Erythroblast (primary cell): ENCODE measurements at regions not wholly inside any gene's neighbourhood (a gene's known extent, or its start where the extent isn't known, plus 50 kb on each side); places are given as distances from the start of the nearest gene placed in this dataset.
"Not testable (repeated sequence)": the region's sequence is repeated elsewhere in the genome, so short reads cannot be mapped to it uniquely, and the experiment has no call there.

Experiments used
- DNase-seq, 2 experiments: peaks; one replicate each; lab custom pipeline; 2025; lab: John Stamatoyannopoulos, UW
- GATA1 ChIP-seq: IDR thresholded peaks from 2 replicates; pipeline ENCODE4 v1.6.1; 2011; ENCODE audit warnings: low read depth, mild to moderate bottlenecking, control low read depth, low read length, moderate library complexity
- POLR2A ChIP-seq: IDR thresholded peaks from 2 replicates; pipeline ENCODE4 v1.6.1; 2011; ENCODE audit warnings: mild to moderate bottlenecking, low read length

DNA sequence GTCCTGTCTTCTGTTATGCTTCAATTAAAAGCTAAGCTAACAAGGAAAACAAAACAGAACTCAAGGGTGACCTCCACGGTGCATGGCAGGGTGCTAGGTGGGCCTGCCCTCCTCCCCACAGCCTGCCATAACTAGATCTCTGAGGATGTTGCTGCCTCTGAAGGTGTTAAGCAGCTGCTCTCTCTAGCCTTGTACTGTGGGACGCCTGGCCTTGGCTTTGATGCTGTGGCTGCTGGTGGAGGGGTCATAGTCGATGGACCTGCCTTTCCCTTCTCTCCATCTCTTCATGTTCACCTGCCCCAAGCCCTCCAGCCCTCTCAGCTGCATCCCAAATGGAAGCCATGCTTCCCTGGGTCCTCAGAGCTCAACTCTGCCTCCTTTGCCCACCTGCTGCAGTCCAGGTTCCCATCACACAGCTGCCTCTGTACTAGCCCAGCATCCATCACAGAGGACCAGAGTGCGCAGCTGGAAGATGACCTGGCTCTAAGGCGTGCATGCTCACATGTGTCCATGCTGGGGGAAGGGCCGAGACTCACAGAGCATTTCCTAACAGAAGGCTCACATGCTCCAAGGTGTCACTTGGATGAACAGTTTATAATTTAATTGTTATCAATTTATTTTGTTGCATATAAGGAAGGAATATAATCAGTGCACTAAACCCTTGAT lies 180.3 kb upstream of the E2F8 start:
- no peak for TF ChIP-seq GATA1
- TF ChIP-seq POLR2A, result no peak
- no peak for DNase-seq

DNA sequence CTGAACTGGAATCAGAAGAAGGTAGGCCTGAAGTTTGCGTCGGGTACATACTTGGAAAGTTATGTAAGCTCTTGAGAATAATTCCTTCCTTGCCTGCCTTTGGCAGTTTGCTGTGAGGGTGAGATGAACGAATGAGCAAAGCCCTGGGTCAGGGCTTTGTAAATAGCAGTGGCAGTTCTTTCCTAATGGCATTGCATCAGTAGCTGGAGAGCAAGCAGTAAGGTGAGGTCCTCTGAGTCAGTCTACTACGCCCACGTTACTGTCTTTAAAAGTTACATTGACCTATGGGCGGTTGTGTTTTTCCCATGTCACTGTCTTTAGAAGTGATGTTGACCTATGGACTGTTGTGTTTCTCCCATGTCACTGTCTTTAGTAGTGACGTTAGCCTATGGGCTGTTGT lies 179.1 kb upstream of the E2F8 start:
- DNase-seq, result no peak
- TF ChIP-seq POLR2A (no peak), GATA1 (no peak)

DNA sequence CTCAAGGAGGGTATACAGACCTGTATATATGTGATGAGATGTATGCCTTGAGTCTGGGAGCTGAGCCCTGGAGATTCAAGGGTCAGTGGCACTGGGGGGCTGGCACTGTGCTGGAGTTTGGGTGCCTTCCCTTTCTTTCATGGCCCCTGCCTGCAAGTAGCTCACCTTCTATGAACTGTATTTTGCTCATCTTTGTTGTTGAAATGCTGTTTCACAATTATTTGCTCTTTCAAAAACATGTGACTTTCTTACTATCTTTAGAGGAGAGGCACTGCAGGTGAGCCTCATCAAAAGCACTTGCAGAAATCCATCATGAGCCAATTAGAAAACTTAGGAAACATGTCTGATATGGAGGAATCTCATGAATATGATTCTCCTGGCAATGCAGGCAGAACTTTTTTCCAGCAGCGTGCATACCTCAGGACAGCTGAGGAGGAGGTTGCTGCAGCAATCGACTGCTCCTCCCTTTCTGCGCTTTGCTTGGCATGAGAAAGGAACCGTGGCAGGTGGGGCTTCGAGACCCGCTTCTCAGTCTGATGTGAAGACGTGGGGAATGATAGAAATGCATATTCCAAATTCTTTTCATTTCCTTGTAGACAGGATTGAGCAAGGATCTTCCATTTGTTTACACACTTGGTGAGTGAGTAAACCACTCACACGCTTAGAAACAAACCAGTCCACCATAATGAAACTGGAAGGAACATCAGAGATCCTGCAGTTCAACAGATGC lies 178.4 kb upstream of the E2F8 start:
- TF ChIP-seq POLR2A (no peak), GATA1 (no peak)
- DNase-seq, result no peak

DNA sequence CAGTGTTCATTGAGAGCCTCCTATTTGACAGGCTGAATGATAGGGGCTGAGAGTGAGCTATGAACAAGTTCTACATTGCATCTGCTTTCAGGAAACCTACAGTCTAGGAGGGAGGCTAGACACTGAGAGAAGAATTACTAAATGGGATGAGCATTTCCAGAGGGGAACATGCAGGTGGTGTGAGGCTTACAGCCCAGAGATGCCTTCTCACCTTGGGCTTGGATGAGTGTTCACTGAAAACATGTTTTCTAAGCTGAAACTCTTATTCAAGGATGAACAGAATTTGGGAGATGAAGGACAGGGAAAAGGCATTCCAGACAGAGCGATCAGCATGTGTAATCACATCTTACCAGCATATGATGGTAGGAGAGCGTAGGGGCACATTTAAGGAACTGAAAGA lies 177.5 kb upstream of the E2F8 start:
- no peak for TF ChIP-seq POLR2A
- TF ChIP-seq GATA1, result no peak
- no peak for DNase-seq

DNA sequence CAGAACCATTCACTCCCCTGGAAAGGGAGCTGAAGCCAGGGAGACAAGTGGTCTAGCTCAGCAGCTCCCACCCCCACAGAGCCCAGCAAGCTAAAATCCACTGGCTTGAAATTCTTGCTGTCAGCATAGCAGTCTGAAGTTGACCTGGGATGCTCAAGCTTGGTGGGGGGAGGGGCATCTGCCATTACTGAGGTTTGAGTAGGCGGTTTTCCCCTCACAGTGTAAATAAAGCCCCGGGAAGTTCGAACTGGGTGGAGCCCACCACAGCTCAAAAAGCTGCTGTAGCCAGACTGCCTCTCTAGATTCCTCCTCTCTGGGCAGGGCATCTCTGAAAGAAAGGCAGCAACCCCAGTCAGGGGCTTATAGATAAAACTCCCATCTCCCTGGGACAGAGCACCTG lies 171.3 kb upstream of the E2F8 start:
- not testable (repeated sequence) for DNase-seq

DNA sequence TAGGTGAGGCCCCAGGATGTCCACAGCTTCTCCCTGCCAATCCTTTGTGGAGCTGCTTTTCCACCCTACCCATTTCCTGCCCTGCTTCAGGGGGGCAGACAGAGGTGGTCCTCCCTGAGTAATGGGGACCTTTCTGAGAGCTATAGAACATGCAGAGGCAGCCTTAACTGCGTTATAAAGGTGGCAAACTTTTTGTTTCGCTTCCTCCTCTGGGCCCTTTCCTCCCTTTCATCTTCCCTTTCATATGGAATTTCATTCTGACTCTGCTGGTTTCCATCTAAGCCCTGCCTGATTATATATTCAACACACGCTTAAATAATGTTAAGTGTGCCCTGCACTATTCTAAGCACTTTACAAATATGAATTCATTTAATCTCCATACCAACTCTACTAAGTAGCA lies 169.3 kb upstream of the E2F8 start:
- no peak for DNase-seq
- TF ChIP-seq POLR2A, result no peak

DNA sequence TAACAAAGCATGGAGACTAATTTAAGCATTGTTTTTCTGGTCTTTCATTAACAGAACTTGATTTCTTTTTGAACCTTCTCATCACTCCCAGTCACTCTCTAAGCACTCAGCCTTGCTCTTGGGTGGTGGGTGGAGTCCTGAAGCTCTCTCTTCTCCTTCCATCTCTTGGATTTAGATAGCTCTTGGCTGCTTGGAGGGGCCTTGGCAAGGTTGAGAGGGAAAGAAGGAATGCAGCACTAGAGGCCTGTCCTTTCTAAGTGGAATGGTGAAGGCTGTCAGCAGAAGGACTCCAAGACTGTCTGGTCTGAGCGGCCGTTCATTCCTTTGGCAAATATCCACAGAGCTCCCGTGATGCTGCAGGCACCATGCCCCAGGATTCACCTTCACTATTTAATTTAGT lies 168.6 kb upstream of the E2F8 start:
- no peak for TF ChIP-seq GATA1
- no peak for TF ChIP-seq POLR2A
- DNase-seq, result no peak

DNA sequence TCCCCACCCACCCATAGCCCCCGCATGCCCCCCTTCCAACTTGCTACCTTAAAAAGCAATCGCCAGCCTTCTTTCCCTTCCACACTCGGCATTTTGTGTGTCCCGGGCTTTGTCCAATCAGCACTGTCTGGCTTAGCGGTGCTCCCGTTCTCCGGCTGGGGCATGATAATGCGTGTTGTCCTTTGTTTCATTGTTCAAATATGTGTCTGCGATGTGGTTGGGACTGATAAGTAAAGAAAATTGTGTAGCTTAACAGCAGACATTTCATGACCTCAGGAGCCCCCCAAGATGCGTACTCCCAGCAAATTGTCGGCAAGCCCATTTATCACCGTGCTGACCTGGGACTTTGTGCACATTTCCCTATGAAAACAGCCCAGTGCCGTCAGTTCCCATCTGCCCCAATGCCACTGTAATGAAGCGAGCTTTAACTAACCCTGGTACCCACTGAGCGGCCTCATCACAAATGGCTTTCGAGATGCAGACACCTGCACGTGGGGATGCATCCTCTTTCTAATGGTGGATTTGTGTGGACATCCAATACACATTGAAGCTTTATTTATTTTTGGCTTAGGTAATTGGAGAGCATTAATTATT lies 167.0 kb upstream of the E2F8 start:
- TF ChIP-seq GATA1 (no peak), POLR2A (no peak)
- no peak for DNase-seq

DNA sequence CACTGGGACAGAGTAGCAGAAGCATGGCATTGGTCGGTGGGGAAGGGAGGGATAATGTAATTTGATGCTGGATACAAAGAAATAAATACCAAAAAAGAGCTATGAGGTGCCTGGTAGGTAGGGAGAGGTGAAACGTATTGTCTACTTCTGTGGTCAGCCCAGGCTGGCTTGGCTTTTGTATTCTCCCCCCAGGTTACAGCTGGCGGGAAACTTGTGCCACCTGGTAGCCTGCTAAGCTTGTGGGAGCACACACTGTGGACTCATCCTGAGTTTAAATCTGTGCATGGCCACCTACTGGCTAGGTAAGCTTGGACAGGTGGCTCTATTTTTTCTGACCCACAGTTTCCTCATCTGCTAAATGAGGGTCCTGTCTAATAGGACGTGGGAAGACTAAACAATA lies 165.2 kb upstream of the E2F8 start:
- no peak for DNase-seq
- TF ChIP-seq POLR2A (no peak), GATA1 (no peak)

DNA sequence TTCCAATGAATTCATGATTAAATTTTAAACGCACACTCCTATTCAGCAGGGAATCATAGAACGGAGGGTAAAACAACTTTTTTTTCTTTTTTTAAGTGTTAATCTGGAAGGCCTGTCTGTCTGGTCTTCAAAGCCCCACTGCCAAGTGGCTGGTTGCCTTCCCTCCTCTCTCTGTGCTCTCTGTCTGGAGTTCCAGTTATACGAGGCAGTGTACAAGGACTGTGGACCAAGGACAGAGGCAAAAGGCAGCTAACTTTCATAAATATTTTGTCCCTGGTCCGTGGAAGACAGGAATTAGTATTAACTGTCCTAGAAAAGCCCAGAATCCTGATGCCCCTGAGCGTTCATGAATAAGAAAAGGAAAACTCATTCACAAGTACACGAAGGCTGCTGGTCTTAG lies 164.0 kb upstream of the E2F8 start:
- no peak for DNase-seq
- TF ChIP-seq POLR2A (no peak), GATA1 (no peak)

DNA sequence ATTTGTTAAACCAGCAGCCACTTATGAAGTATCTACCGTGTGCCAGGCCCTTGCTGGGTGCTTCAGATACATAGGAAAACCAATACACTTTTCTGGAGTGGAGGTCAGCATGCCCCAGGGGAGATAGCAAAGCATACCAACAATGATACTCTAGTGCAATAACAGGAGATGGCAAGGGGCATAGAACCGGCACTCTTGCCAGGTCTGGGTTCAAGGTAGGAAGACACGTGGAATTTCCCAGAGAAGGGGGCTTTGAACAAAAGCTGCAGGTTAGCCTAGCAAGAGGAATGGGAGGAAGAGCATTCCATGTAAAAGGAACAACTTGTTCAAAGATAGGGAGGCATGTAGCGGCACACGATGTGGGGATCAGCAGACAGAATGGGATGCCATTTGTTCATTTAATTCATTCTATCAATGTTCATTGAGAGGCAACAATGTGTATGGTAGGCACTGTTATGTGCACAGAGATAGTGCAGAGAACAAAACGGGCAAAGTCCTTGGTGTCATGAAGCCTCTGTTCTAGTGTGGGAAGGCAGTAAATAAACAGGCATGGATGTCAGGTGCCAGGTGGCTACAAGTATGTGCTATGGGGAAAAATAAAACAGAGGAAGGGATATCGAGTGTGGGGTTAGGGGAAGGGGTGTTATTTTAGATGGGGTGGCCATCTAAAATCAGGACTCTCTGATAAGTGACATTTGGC lies 162.6 kb upstream of the E2F8 start:
- no peak for DNase-seq
- TF ChIP-seq GATA1, result no peak

DNA sequence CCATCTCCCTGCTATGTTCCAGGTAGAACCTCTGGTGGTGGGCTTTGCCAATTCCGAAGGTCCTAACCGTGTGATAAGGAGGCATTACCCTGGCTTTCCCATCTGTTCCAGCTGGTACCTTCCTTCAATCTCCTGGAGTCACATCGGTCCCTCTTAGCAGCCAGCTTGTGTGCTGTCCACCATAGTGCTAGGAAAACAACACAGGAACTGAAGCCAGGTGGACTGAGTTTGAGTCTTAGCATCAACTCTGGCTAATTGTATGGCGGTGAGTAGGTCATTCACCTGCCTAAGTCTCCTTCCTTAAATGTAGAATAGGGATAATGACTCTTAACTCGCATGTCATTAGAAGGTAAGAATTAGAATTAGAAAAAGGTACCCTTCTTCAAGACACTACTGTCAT lies 159.6 kb upstream of the E2F8 start:
- no peak for DNase-seq
- no peak for TF ChIP-seq POLR2A
- no peak for TF ChIP-seq GATA1

DNA sequence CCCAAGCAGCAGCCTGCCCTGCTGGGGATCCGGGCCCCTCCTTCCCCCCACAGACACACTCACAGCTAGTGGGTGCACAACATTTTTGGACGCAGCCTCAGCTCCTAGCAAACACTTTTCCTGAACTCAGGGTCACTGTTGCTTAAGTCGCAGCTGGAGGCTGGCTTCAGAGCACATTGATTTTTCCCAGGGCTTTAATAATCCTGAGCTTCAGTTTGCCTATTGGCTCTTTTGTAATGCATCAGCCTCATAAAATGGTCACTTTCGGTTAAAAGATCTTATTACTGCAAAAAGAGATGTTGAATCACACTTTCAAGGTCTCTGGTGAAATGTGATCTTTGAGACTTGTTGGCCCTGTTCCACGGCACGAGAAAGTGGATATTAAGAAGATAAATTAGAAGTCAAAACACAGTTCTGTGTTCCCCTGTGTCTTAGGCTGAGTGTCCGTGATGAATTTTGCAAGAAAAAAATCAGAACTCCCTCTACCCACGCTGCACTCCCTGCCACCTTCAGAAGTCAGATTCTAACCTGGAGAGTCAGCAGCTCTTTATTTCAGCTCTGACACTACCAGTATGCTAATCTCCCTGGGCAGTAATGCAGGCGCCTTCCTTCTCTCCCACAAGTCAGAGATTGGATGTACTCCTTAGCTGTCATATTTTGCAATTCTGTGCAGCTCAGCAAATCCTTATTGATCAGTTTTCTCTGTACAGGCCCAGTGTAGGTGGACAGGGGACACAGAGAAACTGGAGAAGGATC lies 158.2 kb upstream of the E2F8 start:
- no peak for DNase-seq
- TF ChIP-seq GATA1 (no peak), POLR2A (no peak)
